H1 (cell line): ENCODE measurements at regions not wholly inside any gene's neighbourhood (a gene's known extent, or its start where the extent isn't known, plus 50 kb on each side); places are given as distances from the start of the nearest gene placed in this dataset.

Source experiments
- E2F6 ChIP-seq: IDR thresholded peaks from 2 replicates; pipeline ENCODE4 v1.6.1; 2012; ENCODE audit warnings: inconsistent platforms
- EZH2 ChIP-seq: fragments of 200-600 bp; sonication (generic); IDR thresholded peaks from 2 replicates; pipeline ENCODE4 v1.7.1; 2012; ENCODE audit warnings: low read depth, mild to moderate bottlenecking, moderate library complexity, low read length, inconsistent platforms; ENCODE audit not compliant: severe bottlenecking
- KDM1A ChIP-seq: fragments of 200-600, 300-600 bp; sonication (generic); IDR thresholded peaks from 2 replicates; pipeline ENCODE4 v1.7.1; 2016; ENCODE audit warnings: mild to moderate bottlenecking, low read length, borderline replicate concordance
- RBBP5 ChIP-seq: IDR thresholded peaks from 2 replicates; pipeline ENCODE4 v1.7.1; 2012; ENCODE audit warnings: low read depth, mild to moderate bottlenecking, inconsistent platforms, low read length, moderate library complexity, borderline replicate concordance
- TF ChIP-seq, protein P1 (sequence below): IDR thresholded peaks from 2 replicates; pipeline ENCODE4 v1.6.1; 2011; ENCODE audit warnings: low read length, improper control_type of control experiment

GRCh38 chr10:56593120-56593519 is 232.1 kb upstream of the ZWINT start (continued):
- TF ChIP-seq, protein P1, sequence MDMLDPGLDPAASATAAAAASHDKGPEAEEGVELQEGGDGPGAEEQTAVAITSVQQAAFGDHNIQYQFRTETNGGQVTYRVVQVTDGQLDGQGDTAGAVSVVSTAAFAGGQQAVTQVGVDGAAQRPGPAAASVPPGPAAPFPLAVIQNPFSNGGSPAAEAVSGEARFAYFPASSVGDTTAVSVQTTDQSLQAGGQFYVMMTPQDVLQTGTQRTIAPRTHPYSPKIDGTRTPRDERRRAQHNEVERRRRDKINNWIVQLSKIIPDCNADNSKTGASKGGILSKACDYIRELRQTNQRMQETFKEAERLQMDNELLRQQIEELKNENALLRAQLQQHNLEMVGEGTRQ = no peak
- TF ChIP-seq EZH2 = no peak
- TF ChIP-seq RBBP5 = no peak
- no peak for TF ChIP-seq KDM1A
- no peak for TF ChIP-seq E2F6
